ENCODE measurements at regions not wholly inside any gene's neighbourhood (a gene's known extent, or its start where the extent isn't known, plus 50 kb on each side); places are given as distances from the start of the nearest gene placed in this dataset.
"Not testable (repeated sequence)": the region's sequence is repeated elsewhere in the genome, so short reads cannot be mapped to it uniquely, and the experiment has no call there.

DNA sequence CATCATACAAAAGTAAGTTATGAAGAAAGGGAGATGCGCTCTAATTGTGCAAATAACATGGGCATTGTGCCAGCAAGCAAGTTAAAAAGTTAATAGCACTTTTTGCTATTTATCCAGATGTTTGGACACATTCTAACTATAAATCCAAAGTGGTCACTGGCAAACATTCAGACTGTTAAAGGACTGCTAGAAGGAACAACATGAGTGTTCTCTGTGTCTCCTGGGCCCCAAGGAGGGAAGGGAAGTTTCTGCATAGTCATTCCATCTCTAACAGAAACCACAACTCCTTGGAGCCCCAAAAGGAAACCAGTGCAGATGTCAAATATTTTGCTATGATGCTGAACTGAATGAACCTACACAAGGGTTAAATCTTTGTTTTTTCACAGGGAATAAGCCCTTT, 213.3 kb upstream of the HNRNPA3 start:
- no peak for DNase-seq
- in situ Hi-C loops (cut with HindIII; ENCODE audit: low pct_ligation_motif_present, low pct_unique_long_range_greater_than_20kb, low sequenced_read_pairs) = no loop called here

DNA sequence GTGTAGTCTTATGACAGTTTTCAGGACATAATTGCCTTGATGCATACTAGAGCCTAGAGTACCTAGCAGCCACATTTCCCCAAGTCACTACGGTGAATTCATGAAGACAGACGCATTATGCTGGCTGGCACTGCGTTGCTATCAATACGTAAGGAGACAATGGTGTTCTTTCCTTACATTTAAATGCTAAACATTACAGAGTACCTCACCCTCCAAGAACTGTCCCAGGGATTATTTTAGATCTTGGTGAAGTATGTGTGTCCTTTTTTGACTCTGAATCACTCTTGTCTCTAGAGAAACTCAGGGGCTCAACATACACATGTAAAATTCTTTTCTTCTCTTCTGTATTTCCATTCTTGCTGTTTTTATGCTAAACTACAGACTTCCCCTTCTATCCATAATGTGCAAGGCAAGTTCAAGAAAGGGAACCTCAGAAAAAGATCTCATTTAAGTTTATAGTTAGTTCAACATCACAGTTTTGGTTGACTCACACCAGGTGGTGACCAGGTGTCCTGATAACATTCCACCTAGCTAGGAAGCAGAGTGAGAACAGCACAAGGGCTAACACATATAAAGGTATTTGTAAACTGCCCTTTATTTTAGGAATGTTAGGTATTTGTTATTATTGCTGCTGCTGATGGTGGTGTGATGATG, 212.4 kb upstream of the HNRNPA3 start:
- in situ Hi-C loops (cut with HindIII; ENCODE audit: low pct_ligation_motif_present, low pct_unique_long_range_greater_than_20kb, low sequenced_read_pairs) = no loop called here
- DNase-seq = no peak

DNA sequence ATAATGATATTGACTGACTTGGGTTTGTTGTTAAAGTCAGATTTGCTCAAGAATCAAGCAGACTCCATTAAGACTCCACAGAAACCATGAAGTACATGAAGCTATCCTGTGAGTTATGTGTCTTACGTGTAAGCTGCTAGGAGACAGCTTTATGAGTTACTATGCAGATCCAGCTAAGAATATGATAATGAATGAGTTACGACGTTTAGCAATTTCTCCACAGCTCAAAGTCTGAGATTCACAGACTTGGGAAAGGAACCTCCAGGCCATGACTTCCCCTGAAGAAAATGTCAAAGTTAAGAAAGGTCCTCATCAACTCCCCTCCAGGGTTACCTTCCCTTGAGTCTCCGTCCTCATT, 211.9 kb upstream of the HNRNPA3 start:
- in situ Hi-C loops (cut with HindIII; ENCODE audit: low pct_ligation_motif_present, low pct_unique_long_range_greater_than_20kb, low sequenced_read_pairs) = no loop called here
- DNase-seq = no peak

DNA sequence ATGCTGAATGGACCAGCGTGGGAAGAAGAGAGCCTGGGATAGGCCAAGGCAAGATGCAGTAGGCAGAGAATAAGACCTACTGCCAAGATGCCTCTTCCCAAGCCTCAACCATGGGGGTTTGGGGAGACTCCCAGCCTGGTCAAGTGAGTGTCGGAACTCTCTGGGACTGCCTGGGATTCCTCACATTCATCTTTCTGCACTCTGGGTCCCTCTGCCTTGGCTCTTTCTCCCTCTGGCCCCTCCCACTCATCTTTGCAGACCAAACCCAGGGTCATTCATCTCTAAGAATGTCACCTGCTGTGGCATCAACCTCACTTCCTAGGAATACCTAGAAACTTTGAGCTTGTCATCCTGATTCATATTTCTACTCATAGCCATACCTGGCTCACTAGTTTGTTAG, 211.3 kb upstream of the HNRNPA3 start:
- no peak for DNase-seq
- in situ Hi-C loops (cut with HindIII; ENCODE audit: low pct_ligation_motif_present, low pct_unique_long_range_greater_than_20kb, low sequenced_read_pairs) = no loop called here

DNA sequence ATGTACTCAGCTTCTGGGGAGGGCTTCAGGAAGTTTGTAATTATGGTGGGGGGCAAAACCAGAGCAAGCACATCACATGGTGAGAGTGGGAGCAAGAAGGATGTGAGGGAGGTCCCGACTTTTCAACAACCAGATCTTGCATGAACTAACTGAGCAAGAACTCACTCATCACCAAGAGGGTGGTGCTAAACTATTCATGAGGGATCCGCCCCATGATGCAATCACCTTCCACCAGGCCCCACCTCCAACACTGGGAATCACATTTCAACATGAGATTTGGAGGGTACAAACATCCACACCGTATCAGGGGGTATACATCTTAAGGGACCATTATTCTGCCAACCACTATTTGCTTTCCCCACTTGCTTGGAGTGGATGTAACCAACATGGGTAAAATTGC, 209.6 kb upstream of the HNRNPA3 start:
- in situ Hi-C loops (cut with HindIII; ENCODE audit: low pct_ligation_motif_present, low pct_unique_long_range_greater_than_20kb, low sequenced_read_pairs) = no loop called here
- no peak for DNase-seq

DNA sequence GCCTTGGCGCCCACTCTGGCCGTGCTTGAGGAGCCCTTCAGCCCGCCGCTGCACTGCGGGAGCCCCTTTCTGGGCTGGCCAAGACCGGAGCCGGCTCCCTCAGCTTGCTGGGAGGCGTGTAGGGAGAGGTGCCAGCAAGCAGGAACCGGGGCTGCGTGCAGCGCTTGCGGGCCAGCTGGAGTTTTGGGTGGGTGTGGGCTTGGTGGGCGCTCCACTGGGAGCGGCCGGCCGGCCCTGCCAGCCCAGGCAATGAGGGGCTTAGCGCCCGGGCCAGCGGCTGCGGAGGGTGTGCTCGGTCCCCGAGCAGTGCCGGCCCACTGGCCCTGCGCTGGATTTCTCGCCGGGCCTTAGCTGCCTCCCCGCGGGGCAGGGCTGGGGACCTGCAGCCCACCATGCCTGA, 204.9 kb upstream of the HNRNPA3 start:
- DNase-seq; in situ Hi-C loops (cut with HindIII; ENCODE audit: low pct_ligation_motif_present, low pct_unique_long_range_greater_than_20kb, low sequenced_read_pairs): not testable (repeated sequence)

DNA sequence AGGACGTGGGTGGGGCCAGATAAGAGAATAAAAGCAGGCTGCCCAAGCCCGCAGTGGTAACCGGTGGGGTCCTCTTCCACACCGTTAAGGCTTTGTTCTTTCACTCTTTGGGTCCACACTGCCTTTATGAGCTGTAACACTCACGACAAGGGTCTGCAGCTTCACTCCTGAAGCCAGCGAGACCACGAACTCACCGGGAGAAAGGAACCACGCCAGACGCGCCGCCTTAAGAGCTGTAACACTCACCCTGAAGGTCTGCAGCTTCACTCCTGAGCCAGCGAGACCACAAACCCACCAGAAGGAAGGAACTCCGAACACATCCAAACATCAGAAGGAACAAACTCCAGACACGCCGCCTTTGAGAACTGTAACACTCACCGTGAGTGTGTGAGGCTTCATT, 203.9 kb upstream of the HNRNPA3 start:
- in situ Hi-C loops (cut with HindIII; ENCODE audit: low pct_ligation_motif_present, low pct_unique_long_range_greater_than_20kb, low sequenced_read_pairs) = not testable (repeated sequence)

DNA sequence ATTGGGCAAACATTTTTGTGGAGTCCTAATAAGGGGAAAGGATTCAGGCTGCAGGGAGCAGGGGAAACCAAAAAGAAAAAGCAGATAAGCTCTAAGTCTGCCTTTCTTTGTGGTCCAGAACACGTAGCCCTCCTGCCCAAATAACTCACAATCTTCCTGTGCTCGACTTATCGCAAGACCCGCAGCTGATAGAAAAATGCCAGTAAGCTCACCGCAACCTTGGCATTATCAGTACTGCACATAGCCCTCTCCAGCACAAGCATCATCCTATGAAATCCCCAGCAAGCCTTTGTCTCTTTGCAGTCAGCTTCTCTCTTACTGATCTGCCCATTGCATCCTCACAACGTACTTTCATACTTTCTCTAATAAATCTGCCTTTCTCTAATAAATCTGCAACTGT, 202.4 kb upstream of the HNRNPA3 start:
- DNase-seq = no peak
- in situ Hi-C loops (cut with HindIII; ENCODE audit: low pct_ligation_motif_present, low pct_unique_long_range_greater_than_20kb, low sequenced_read_pairs) = no loop called here

More for the DNA sequence above, 203.9 kb upstream of the HNRNPA3 start:
- not testable (repeated sequence) for DNase-seq

DNA sequence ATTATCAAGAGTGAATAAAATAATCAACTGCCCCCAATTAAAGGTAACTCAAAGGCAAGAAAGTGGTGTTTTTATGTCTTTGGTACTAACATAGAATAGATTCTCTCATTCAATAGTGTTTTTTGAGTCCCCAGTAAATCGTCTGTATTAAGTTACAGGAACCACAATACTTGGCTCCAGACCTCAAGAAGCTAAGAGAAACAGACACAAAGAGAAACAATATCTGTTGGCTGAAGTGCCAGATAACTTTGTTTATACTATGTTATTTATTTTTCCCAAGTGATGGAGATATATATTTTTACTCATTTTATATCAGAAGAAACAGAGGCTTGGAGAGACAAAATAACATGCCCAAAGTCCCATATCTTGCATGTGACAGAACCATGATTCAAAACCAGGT, 201.7 kb upstream of the HNRNPA3 start:
- in situ Hi-C loops (cut with HindIII; ENCODE audit: low pct_ligation_motif_present, low pct_unique_long_range_greater_than_20kb, low sequenced_read_pairs) = no loop called here
- no peak for DNase-seq

DNA sequence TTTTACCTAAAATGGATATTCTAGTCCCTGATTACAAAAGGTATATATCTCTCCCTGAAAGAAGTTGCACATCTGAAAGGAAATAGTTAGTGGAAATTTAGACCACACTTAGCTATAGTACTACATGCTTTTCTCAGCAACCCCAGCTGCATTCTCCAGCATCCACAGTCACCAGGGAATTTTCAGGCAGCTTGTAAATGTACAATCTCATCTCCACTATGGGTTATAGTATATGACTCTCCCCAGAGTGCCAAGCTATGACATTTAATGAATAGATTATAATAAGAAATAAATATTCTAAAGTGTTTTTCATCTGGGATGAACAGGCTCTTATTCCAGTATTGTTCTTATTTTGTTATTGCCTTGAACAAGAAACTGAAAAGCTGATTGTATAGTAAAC, 197.6 kb upstream of the HNRNPA3 start:
- DNase-seq = no peak
- in situ Hi-C loops (cut with HindIII; ENCODE audit: low pct_ligation_motif_present, low pct_unique_long_range_greater_than_20kb, low sequenced_read_pairs) = no loop called here

DNA sequence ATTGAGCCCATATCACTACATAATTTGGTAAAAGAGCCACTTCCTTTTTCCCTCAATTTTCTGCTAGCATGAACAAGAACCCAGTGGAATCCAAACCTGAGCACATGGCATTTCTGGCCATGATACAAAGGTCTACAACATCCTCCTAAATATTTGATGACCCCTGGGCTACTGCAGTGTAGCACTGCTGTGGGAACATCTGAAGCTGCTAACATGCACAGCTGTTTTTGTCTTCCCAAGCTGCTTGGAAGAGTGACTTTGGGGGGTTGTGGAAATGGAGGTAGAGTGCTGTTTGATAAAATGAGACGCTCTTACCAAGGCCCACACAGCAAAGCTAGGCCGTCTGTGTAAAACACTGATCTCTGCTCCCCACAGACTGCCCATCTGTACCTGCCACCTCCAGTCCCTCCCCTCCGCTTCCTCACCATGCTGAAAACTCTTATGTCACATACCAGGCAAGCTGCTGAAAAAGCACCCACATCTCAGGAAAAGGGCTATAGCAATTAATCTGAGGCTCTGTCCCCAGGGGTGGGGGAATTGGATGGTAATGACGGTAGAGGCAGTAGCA, 197.2 kb upstream of the HNRNPA3 start:
- in situ Hi-C loops (cut with HindIII; ENCODE audit: low pct_ligation_motif_present, low pct_unique_long_range_greater_than_20kb, low sequenced_read_pairs) = no loop called here

DNA sequence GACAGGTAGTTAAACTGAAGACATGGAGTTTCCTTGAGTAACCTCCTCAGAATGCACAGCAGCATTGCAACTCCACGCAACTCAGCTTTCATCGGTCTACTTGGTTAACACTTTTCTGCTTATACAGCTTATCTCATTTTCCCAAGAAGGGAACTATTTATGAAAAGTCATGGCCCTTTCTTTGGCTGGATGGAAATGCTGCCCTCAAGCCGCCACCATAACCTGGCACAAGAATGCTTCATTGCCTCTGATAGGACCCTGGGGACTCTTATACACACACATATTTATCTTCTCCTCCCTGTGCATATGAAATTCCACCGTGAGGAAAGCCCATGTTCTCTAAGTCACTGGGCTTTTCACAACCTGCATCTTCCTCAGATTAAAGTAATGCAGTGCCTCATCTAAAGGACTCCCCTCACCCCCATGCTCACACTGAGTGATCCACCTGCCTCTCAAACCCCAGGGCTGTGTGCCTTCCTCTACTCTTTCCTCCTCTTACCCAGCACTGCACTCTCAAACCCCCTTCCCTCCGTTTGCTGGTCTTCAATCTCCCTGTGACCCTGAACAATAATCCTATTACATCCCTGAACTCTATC, 192.0 kb upstream of the HNRNPA3 start:
- in situ Hi-C loops (cut with HindIII; ENCODE audit: low pct_ligation_motif_present, low pct_unique_long_range_greater_than_20kb, low sequenced_read_pairs) = no loop called here
- DNase-seq = no peak

More for the DNA sequence above, 197.2 kb upstream of the HNRNPA3 start:
- no peak for DNase-seq

DNA sequence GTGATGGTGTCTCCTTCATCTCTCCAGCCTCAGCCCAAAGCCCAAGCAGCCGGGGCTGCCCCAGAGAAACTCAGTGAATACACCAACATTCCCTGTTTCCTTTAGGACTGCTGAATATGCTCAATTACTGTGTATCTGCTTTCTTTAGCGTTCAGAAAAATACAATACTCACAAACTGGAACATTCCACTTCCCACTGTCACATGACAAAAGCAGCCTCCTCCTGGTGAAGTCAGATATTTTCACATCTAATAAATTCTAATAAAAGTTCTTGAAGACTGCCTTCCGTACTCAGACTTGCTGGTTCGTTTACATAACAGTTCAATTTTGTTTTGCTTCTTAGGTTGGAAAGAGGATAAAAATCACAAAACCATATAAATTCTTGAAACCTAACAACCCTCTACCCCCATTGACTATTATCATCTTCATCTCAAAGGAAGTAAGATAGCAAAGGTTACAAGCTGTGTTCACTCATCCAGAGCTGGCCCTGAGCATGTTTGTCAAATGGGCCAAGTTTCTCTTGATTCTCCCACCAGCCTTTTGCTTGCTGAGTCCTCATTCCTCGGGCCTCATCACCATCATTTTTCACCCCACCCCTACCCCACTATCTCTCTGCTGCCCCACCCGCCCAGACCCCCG, 190.8 kb upstream of the HNRNPA3 start:
- no peak for DNase-seq
- in situ Hi-C loops (cut with HindIII; ENCODE audit: low pct_ligation_motif_present, low pct_unique_long_range_greater_than_20kb, low sequenced_read_pairs) = no loop called here

DNA sequence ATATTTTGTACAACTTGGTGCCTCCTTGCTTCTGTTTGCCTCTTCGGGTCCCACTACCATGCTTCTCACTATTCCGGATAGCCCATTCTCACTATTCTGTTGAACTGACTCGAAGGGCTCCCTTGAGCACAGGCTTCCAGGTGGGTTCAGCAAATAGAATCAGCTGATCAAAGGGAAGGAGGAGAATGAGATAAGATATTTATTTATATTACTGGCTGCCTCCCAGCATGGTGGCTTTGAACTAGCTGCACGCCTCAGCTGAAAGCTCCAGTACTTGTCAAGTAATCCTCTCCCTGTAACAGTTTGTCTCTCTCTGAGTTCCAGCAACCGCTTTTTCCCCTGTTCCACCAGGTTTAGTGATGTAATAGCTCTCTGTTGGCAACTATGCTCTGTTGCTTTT, 187.8 kb upstream of the HNRNPA3 start:
- in situ Hi-C loops (cut with HindIII; ENCODE audit: low pct_ligation_motif_present, low pct_unique_long_range_greater_than_20kb, low sequenced_read_pairs) = no loop called here
- DNase-seq = no peak

DNA sequence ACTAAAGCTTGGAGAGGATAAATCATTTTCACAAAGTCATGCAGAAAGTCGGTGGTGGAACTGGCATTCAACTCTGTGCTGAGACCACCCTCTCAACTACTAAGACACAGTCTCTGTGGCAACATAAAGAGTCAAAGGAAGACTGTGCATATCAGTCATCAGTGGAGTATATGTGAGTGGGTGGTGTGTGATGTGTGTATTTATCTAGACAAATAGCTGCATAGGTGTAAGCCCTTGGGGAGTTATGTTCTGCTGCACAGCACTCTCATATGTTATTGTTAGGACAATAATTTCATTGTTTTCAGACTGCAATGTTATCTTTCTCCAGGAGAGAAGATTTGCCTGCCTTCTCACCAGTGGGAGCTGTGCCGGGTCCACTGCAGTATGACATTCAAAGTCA, 186.3 kb upstream of the HNRNPA3 start:
- in situ Hi-C loops (cut with HindIII; ENCODE audit: low pct_ligation_motif_present, low pct_unique_long_range_greater_than_20kb, low sequenced_read_pairs) = no loop called here
- DNase-seq = no peak

DNA sequence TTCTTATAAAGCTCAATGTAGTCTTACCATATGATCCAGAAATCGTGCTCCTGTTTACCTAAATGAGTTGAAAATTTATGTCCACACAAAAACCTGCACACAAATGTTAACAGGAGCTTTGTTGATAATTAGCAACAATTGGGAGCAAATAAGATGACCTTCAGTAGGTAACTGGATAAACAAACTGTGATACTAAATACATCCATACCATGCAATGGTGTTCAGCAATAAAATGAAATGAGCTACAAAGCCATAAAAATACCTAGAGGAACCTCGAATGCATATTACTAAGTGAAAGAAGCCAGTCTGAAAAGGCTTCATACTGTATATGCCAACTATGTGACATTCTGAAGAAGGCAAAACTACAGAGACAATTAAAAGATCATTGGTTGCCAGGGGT, 185.6 kb upstream of the HNRNPA3 start:
- DNase-seq = no peak
- in situ Hi-C loops (cut with HindIII; ENCODE audit: low pct_ligation_motif_present, low pct_unique_long_range_greater_than_20kb, low sequenced_read_pairs) = no loop called here

DNA sequence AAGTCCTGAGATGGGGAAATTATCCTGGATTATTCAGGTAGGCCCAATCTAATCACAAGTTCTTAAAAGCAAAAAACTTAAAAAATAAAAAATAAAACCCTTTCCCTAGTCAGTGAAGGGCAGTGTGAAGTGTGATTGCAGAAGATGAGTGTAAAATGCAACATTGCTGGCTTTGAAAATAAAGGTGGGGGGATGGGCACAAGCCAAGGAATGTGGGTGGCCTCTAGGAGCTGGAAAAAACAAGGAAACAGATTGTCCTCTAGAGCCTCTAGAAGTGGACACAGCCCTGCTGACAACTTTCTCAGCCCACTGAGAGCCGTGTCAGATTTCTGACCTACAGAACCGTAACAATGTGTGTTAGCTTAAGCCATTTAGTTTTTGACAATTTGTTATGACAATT, 184.3 kb upstream of the HNRNPA3 start:
- in situ Hi-C loops (cut with HindIII; ENCODE audit: low pct_ligation_motif_present, low pct_unique_long_range_greater_than_20kb, low sequenced_read_pairs) = no loop called here
- no peak for DNase-seq

DNA sequence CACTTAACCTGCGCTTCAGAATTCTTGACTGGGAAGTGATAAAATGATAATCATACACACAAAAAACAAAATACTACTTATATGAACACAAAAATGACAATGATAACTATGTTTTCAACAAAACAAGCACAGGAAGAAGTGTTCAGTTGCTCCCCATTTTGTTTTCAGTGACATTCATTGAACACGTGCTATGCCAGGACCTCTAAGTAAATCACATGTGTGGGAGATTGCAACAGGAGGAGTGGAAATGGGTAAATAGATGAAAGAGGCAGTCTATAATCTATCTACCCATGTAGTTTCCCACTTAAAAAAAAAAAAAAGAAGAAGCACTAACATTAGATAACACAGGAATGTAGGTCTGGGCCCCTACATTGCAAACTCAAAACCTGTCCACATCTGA, 183.5 kb upstream of the HNRNPA3 start:
- DNase-seq = no peak
- in situ Hi-C loops (cut with HindIII; ENCODE audit: low pct_ligation_motif_present, low pct_unique_long_range_greater_than_20kb, low sequenced_read_pairs) = no loop called here

DNA sequence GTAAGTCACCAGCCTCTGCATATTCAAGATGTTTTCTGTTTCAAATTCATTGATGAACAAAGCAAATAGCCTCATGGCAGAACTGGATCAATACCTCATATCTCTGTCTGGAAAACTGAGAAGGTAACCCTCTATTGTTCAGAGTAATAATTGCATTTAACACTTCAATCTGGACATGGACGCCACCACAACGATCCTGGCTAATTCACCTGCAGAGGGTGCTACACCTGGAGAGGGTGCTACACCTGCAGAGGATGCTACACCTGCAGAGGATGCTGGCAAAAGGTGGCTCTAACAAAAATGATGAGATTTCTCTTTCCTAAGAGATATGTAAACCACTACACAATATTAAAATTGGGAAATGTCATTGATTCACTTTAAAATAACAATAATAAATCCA, 183.1 kb upstream of the HNRNPA3 start:
- in situ Hi-C loops (cut with HindIII; ENCODE audit: low pct_ligation_motif_present, low pct_unique_long_range_greater_than_20kb, low sequenced_read_pairs) = no loop called here
- DNase-seq = no peak

DNA sequence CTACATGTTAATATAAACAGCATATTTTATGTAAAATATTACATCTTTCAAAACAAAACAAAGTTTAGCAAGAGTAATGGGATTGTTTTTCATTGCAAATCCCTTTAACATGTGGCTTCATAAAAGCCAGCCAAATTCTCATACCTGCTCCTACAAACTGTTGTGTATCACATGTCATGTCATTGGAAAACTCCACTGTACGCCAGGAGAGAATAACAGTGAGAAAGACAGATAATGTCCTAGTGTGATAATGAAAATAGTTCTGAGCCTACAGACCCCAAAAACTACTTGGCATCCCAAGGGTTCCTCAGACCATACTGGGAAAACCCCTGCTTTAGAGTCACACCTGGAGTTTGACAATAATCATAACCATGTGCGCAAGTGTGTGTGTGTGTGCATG, 182.7 kb upstream of the HNRNPA3 start:
- in situ Hi-C loops (cut with HindIII; ENCODE audit: low pct_ligation_motif_present, low pct_unique_long_range_greater_than_20kb, low sequenced_read_pairs) = no loop called here
- no peak for DNase-seq
